Upper lobe of left lung (tissue), 4 donors: ENCODE measurements at regions not wholly inside any gene's neighbourhood (a gene's known extent, or its start where the extent isn't known, plus 50 kb on each side); places are given as distances from the start of the nearest gene placed in this dataset.

Experiments used
- EP300 ChIP-seq, 4 donors: sonication (generic); formaldehyde crosslinking; IDR thresholded peaks; one replicate each; pipeline ENCODE4 v1.5.1; 2017; ENCODE audit warnings: antibody characterized with exemption in 4 of 4, control low read depth in 2 of 4
- POLR2A ChIP-seq, 4 donors: fragments of 450-650 bp; IDR thresholded peaks; one replicate each; pipeline ENCODE4 v1.5.1; 2016 to 2017; ENCODE audit warnings: antibody characterized with exemption in 4 of 4, mild to moderate bottlenecking in 2 of 4
- POLR2AphosphoS5 ChIP-seq, 2 donors: sonication (generic); formaldehyde crosslinking; IDR thresholded peaks; one replicate each; pipeline ENCODE4 v1.5.1; 2017; ENCODE audit warnings: antibody characterized with exemption in 2 of 2
- TF ChIP-seq, protein P1 (sequence below), 6 experiments: fragments of 450-650 bp in 4 of 6; fragments of 200-600 bp in 2 of 6; sonication (generic) in 2 of 6; IDR thresholded peaks; one replicate each; pipeline ENCODE4 v1.5.1; 2016 to 2019; ENCODE audit warnings: antibody characterized with exemption in 6 of 6

DNA sequence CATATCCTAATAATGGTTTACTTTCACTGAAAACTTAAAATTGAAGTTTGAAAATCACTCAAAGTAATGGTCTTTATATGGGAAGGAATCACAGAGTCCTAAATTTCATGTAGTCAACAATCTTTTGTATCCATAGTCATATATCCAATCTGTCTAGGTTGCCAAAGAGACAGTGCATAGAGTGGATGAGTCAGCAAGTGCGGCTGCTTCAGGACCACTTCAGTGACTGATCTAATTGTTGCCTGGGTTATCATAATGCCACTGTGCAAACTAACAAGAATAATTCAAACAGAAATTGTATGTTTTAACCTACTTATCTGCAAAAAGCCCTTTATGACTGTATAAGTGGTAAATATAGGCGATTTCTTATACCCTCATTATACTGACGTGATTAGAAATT lies 211.3 kb upstream of the PRR16 start:
- TF ChIP-seq POLR2AphosphoS5 (IDR thresholded peaks at IDR 0.05) (no peak), POLR2A (IDR thresholded peaks at IDR 0.05) (no peak), EP300 (IDR thresholded peaks at IDR 0.05) (no peak)
- TF ChIP-seq, protein P1, sequence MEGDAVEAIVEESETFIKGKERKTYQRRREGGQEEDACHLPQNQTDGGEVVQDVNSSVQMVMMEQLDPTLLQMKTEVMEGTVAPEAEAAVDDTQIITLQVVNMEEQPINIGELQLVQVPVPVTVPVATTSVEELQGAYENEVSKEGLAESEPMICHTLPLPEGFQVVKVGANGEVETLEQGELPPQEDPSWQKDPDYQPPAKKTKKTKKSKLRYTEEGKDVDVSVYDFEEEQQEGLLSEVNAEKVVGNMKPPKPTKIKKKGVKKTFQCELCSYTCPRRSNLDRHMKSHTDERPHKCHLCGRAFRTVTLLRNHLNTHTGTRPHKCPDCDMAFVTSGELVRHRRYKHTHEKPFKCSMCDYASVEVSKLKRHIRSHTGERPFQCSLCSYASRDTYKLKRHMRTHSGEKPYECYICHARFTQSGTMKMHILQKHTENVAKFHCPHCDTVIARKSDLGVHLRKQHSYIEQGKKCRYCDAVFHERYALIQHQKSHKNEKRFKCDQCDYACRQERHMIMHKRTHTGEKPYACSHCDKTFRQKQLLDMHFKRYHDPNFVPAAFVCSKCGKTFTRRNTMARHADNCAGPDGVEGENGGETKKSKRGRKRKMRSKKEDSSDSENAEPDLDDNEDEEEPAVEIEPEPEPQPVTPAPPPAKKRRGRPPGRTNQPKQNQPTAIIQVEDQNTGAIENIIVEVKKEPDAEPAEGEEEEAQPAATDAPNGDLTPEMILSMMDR (IDR thresholded peaks at IDR 0.05): no peak
